ENCODE measurements at regions not wholly inside any gene's neighbourhood (a gene's known extent, or its start where the extent isn't known, plus 50 kb on each side); places are given as distances from the start of the nearest gene placed in this dataset.

- no peak overlapping the region for H3K4me3 ChIP-seq (ENCODE audit: low read length)
- H3K27me3 ChIP-seq (ENCODE audit: insufficient read depth, low read length) = no peaks in the 10 kb centered on the region
- no peak overlapping the region for H3K9ac ChIP-seq (ENCODE audit: low read depth, low read length)
- no peaks in the 10 kb centered on the region for H3K4me1 ChIP-seq (ENCODE audit: insufficient read depth, low read length)
- no peaks in the 10 kb centered on the region for H3K36me3 ChIP-seq (ENCODE audit: insufficient read depth, low read length)
- no peak overlapping the region for H3K27ac ChIP-seq (ENCODE audit: low read depth, low read length)
- 82% methylated on average over 6 of the region's 7 CpGs for WGBS
- H3K9me3 ChIP-seq (ENCODE audit: insufficient read depth, low read depth, low read length) = no peaks in the 10 kb centered on the region
These were observed 96.2 kb downstream of the FASLG start for GRCh38 chr1:172755099-172755498.

DNA sequence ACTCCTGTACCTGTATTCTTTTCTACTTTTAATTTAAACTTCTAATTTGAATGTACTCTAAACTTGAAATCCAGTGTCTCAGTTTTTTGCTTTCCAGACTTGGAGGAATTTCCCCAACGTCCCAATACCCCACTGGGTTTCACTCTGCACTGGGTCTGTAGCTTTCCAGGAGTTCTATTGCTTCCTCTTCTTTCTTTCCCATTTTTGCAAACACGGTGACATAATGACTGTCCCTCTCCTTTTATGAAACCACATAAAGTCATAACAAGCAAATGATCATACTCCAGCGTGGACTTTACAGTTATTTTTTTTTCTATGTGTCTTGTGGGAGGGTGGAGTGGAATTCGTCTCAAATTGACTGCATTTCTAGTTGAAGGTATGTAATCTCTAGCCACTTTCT lies 97.1 kb downstream of the FASLG start:
- H3K27ac ChIP-seq (ENCODE audit: low read depth, low read length) = no peak overlapping the region
- no peaks in the 10 kb centered on the region for H3K27me3 ChIP-seq (ENCODE audit: insufficient read depth, low read length)
- 86% methylated on average over 4 of the region's 4 CpGs for WGBS
- H3K4me1 ChIP-seq (ENCODE audit: insufficient read depth, low read length) = no peaks in the 10 kb centered on the region
- no peaks in the 10 kb centered on the region for H3K9me3 ChIP-seq (ENCODE audit: insufficient read depth, low read depth, low read length)
- H3K36me3 ChIP-seq (ENCODE audit: insufficient read depth, low read length) = no peaks in the 10 kb centered on the region
- no peak overlapping the region for H3K4me3 ChIP-seq (ENCODE audit: low read length)
- H3K9ac ChIP-seq (ENCODE audit: low read depth, low read length) = no peak overlapping the region

DNA sequence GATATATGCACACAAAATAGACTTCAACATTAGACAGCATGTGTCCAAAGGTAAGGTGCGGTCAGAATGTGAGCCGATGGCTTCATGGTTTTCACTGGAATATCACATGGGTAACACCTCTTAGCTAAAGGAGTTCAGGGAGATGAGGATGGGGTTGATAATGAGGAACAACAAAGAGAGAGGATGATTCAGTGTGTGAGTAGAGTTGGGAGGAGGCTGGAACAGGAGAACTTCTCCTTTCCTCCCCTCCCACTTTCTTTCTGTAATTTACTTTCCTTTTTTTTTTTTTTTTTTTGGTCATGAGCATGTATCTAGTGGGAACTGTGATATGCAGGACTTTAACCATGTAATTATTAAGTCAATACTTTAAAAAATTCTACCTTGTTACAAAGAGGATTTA lies 99.4 kb downstream of the FASLG start:
- 97% methylated on average over 2 of the region's 2 CpGs for WGBS
- H3K9ac ChIP-seq (ENCODE audit: low read depth, low read length) = no peak overlapping the region
- H3K27ac ChIP-seq (ENCODE audit: low read depth, low read length) = no peak overlapping the region
- H3K4me1 ChIP-seq (ENCODE audit: insufficient read depth, low read length) = no peaks in the 10 kb centered on the region
- H3K27me3 ChIP-seq (ENCODE audit: insufficient read depth, low read length) = no peaks in the 10 kb centered on the region
- no peaks in the 10 kb centered on the region for H3K36me3 ChIP-seq (ENCODE audit: insufficient read depth, low read length)
- no peaks in the 10 kb centered on the region for H3K9me3 ChIP-seq (ENCODE audit: insufficient read depth, low read depth, low read length)
- H3K4me3 ChIP-seq (ENCODE audit: low read length) = no peak overlapping the region

- H3K4me3 ChIP-seq (ENCODE audit: low read length) = no peak overlapping the region
- no peaks in the 10 kb centered on the region for H3K36me3 ChIP-seq (ENCODE audit: insufficient read depth, low read length)
- H3K9ac ChIP-seq (ENCODE audit: low read depth, low read length) = no peak overlapping the region
- H3K4me1 ChIP-seq (ENCODE audit: insufficient read depth, low read length) = no peaks in the 10 kb centered on the region
- WGBS = 95% methylated on average over 3 of the region's 3 CpGs
- no peaks in the 10 kb centered on the region for H3K9me3 ChIP-seq (ENCODE audit: insufficient read depth, low read depth, low read length)
- no peak overlapping the region for H3K27ac ChIP-seq (ENCODE audit: low read depth, low read length)
- no peaks in the 10 kb centered on the region for H3K27me3 ChIP-seq (ENCODE audit: insufficient read depth, low read length)
These were observed 101.2 kb downstream of the FASLG start for GRCh38 chr1:172760121-172760520.

DNA sequence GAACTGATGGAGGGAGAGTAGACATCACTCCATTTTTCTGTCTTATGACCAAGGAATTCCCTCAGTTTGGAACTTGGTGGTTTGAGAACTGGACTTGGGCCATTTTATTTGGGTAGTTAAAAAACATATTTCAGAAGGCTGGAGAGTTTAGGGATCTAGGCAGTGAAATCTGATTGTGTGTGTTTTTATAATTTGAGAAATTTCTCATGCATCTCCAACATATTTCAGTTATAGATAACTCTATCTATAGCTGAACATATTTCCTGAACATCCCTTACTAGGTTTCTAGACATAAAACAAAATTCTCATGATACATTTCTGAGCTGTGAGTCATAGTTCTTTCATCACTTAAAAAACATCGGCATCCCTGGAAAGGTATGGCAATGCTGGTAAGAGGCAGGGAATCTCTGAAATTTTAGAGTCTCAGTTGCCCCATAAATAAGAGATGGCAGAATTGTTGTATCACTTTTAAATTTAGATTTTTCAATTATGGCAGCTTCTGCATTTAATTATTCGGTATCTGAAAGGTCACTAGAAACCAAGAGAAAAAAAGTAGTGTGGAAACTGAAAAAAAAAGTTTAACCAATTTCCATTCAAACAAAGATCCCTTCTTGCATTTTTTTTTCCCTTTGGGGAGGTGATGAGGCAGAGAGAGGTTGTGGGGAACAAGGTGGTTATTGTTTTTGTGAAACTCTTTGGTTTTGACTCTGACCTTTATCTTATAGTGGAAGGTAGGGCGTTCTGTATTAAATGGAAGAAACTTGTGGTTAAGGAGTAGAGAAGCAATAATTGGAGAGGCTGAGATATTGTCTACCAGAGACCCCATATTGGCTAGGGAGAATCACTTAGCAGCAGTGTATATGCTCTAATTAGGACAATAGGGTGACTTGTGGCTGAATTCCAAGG lies 102.9 kb downstream of the FASLG start:
- Histone ChIP-seq H3K4me1 (ENCODE audit: insufficient read depth, low read length) (no peaks in the 10 kb centered on the region), H3K27ac (ENCODE audit: low read depth, low read length) (no peak overlapping the region), H3K27me3 (ENCODE audit: insufficient read depth, low read length) (no peaks in the 10 kb centered on the region), H3K36me3 (ENCODE audit: insufficient read depth, low read length) (no peaks in the 10 kb centered on the region), H3K4me3 (ENCODE audit: low read length) (no peak overlapping the region), H3K9ac (ENCODE audit: low read depth, low read length) (no peak overlapping the region), H3K9me3 (ENCODE audit: insufficient read depth, low read depth, low read length) (no peaks in the 10 kb centered on the region)
- WGBS = 97% methylated on average over 3 of the region's 3 CpGs

DNA sequence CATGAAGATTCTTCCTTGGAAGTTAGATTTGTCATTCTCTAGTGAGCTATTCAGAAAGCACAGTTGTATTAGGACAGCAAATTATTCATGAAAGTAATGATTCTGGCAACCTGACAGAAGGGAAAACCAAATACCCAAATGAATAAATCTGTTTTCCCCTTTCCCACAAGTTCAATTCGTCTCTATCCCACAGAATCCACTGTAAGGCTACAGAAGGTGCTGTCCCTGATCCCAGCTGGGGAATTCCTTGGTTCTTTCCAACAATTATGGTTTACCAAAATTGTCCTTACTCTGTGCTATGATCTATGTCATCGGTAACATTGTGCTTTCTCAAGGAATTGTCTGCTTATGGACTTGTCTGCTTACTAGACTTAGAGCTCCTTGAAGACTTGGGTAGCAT lies 104.2 kb downstream of the FASLG start:
- Histone ChIP-seq H3K36me3 (ENCODE audit: insufficient read depth, low read length) (no peaks in the 10 kb centered on the region), H3K4me1 (ENCODE audit: insufficient read depth, low read length) (no peaks in the 10 kb centered on the region), H3K4me3 (ENCODE audit: low read length) (no peak overlapping the region), H3K27ac (ENCODE audit: low read depth, low read length) (no peak overlapping the region), H3K27me3 (ENCODE audit: insufficient read depth, low read length) (no peaks in the 10 kb centered on the region), H3K9me3 (ENCODE audit: insufficient read depth, low read depth, low read length) (no peaks in the 10 kb centered on the region), H3K9ac (ENCODE audit: low read depth, low read length) (no peak overlapping the region)
- 92% methylated on average over 2 of the region's 2 CpGs for WGBS

GRCh38 chr1:172764378-172764777 lies 105.5 kb downstream of the FASLG start:
- 87% methylated on average over 3 of the region's 3 CpGs for WGBS
- Histone ChIP-seq H3K4me3 (ENCODE audit: low read length) (no peak overlapping the region), H3K36me3 (ENCODE audit: insufficient read depth, low read length) (no peaks in the 10 kb centered on the region), H3K27ac (ENCODE audit: low read depth, low read length) (no peak overlapping the region), H3K9me3 (ENCODE audit: insufficient read depth, low read depth, low read length) (no peaks in the 10 kb centered on the region), H3K27me3 (ENCODE audit: insufficient read depth, low read length) (no peaks in the 10 kb centered on the region), H3K9ac (ENCODE audit: low read depth, low read length) (no peak overlapping the region), H3K4me1 (ENCODE audit: insufficient read depth, low read length) (no peaks in the 10 kb centered on the region)

- WGBS = 97% methylated on average over 4 of the region's 4 CpGs
- H3K36me3 ChIP-seq (ENCODE audit: insufficient read depth, low read length) = no peaks in the 10 kb centered on the region
- H3K27ac ChIP-seq (ENCODE audit: low read depth, low read length) = no peak overlapping the region
- H3K9ac ChIP-seq (ENCODE audit: low read depth, low read length) = no peak overlapping the region
- H3K4me3 ChIP-seq (ENCODE audit: low read length) = no peak overlapping the region
- no peaks in the 10 kb centered on the region for H3K4me1 ChIP-seq (ENCODE audit: insufficient read depth, low read length)
- no peaks in the 10 kb centered on the region for H3K27me3 ChIP-seq (ENCODE audit: insufficient read depth, low read length)
- H3K9me3 ChIP-seq (ENCODE audit: insufficient read depth, low read depth, low read length) = no peaks in the 10 kb centered on the region
These were observed 107.6 kb downstream of the FASLG start for GRCh38 chr1:172766462-172766861.

DNA sequence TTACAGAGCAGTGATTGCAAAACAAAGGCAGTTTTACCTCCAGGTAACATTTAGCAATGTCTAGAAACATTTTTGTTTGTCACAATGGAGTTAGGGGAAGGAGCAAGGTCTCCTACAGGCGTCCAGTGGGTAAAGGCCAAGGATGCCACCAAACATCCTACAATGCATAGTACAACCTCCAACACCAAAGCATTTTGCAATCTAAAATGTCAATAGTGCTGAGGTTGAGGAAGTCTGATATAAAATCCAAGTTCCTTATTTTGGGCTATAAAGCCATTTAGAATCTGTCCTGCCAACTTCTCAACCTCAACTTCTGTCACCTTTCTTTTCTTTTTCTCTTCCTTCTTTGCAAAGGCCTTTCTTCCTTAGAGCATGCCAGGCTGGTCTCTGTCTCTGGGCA lies 111.2 kb downstream of the FASLG start:
- no peak overlapping the region for H3K27ac ChIP-seq (ENCODE audit: low read depth, low read length)
- H3K4me3 ChIP-seq (ENCODE audit: low read length) = no peak overlapping the region
- no peaks in the 10 kb centered on the region for H3K4me1 ChIP-seq (ENCODE audit: insufficient read depth, low read length)
- H3K27me3 ChIP-seq (ENCODE audit: insufficient read depth, low read length) = no peaks in the 10 kb centered on the region
- 100% methylated on average over 1 of the region's 1 CpG for WGBS
- no peaks in the 10 kb centered on the region for H3K9me3 ChIP-seq (ENCODE audit: insufficient read depth, low read depth, low read length)
- no peak overlapping the region for H3K9ac ChIP-seq (ENCODE audit: low read depth, low read length)
- H3K36me3 ChIP-seq (ENCODE audit: insufficient read depth, low read length) = no peaks in the 10 kb centered on the region

DNA sequence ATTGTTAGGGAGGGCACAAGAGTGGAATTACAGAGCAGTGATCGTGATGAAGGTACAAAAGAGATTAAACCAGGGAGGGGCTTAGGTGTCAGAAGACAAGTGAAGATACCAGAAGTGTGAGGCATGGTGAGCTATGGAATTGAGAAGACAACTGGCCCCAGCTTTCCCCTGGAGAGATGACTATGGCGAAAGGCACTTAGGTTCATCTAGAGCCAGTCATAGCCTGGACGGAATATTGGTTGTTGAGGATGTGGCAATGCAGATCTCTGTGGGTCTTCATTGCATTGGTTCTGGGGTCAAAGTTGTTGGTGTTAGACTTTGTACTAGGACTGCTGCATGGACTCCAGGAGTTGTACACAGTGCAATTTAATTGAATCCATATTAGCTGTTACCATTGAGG lies 115.7 kb downstream of the FASLG start:
- no peaks in the 10 kb centered on the region for H3K27me3 ChIP-seq (ENCODE audit: insufficient read depth, low read length)
- no peaks in the 10 kb centered on the region for H3K9me3 ChIP-seq (ENCODE audit: insufficient read depth, low read depth, low read length)
- no peak overlapping the region for H3K9ac ChIP-seq (ENCODE audit: low read depth, low read length)
- H3K36me3 ChIP-seq (ENCODE audit: insufficient read depth, low read length) = no peaks in the 10 kb centered on the region
- WGBS = 94% methylated on average over 3 of the region's 3 CpGs
- H3K27ac ChIP-seq (ENCODE audit: low read depth, low read length) = no peak overlapping the region
- H3K4me1 ChIP-seq (ENCODE audit: insufficient read depth, low read length) = no peaks in the 10 kb centered on the region
- H3K4me3 ChIP-seq (ENCODE audit: low read length) = no peak overlapping the region

DNA sequence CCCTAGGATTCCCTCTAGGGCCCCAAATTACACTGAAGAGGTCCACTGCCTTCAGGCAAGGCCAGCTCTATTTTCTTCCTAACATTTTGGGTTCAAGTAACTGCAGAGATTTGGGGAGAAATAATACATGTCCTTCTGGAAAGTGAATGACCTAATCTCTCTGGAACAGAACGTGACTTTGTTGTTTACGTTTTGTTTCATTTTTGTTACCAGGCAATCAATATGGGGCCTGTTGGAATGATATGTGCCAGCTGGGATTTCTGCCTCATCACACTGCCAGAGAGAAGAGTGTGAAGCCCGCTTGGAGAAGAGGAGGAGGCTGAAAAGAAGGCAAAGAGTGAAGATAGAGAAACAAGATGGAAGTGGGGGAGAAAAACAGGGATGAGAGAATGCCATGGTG lies 116.7 kb downstream of the FASLG start:
- no peaks in the 10 kb centered on the region for H3K27me3 ChIP-seq (ENCODE audit: insufficient read depth, low read length)
- no peak overlapping the region for H3K4me3 ChIP-seq (ENCODE audit: low read length)
- H3K27ac ChIP-seq (ENCODE audit: low read depth, low read length) = no peak overlapping the region
- H3K9me3 ChIP-seq (ENCODE audit: insufficient read depth, low read depth, low read length) = no peaks in the 10 kb centered on the region
- no peaks in the 10 kb centered on the region for H3K36me3 ChIP-seq (ENCODE audit: insufficient read depth, low read length)
- no peaks in the 10 kb centered on the region for H3K4me1 ChIP-seq (ENCODE audit: insufficient read depth, low read length)
- 61% methylated on average over 3 of the region's 3 CpGs for WGBS
- no peak overlapping the region for H3K9ac ChIP-seq (ENCODE audit: low read depth, low read length)

GRCh38 chr1:172776071-172776470 lies 117.2 kb downstream of the FASLG start:
- Histone ChIP-seq H3K4me3 (ENCODE audit: low read length) (no peak overlapping the region), H3K27me3 (ENCODE audit: insufficient read depth, low read length) (no peaks in the 10 kb centered on the region), H3K36me3 (ENCODE audit: insufficient read depth, low read length) (no peaks in the 10 kb centered on the region), H3K27ac (ENCODE audit: low read depth, low read length) (no peak overlapping the region), H3K9ac (ENCODE audit: low read depth, low read length) (no peak overlapping the region), H3K4me1 (ENCODE audit: insufficient read depth, low read length) (no peaks in the 10 kb centered on the region), H3K9me3 (ENCODE audit: insufficient read depth, low read depth, low read length) (no peaks in the 10 kb centered on the region)
- 90% methylated on average over 5 of the region's 6 CpGs for WGBS
